ENCODE measurements at regions not wholly inside any gene's neighbourhood (a gene's known extent, or its start where the extent isn't known, plus 50 kb on each side); places are given as distances from the start of the nearest gene placed in this dataset.

DNA sequence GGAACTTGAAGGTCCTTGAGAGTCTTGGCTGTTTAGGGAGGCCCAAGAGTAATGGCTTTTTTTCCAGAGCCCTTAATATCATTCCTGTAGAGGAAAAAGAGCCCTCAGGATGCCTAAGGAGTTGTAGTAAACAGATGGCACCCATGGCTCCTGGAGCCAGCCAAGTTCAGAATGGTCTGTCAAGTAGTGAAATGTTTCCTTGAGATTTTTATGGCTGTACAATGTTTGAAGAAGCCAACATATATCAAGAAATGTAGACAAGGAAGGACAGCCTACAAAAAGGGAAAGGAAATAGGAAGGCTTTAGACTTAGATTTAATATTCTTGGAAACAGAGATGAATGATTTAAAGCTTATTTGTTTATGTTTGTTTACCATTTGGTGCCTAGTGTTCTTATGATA is 334.8 kb downstream of the SATB1 start:
- no peak overlapping the region for H4K12ac ChIP-seq (ENCODE audit: low read depth, low read length)
- no peak overlapping the region for H3K23ac ChIP-seq (ENCODE audit: low read length)
- H3K4ac ChIP-seq (ENCODE audit: low read depth, low read length), result no peak overlapping the region
- H3K36me3 ChIP-seq (ENCODE audit: control insufficient read depth in 1 of 2, insufficient read depth in 2 of 2, low read length in 2 of 2), result no peaks in the 10 kb centered on the region
- no peaks in the 10 kb centered on the region for H3K27me3 ChIP-seq (ENCODE audit: insufficient read depth, low read length)
- H2AFZ ChIP-seq (ENCODE audit: insufficient read depth, low read length, poor library complexity), result no peak overlapping the region
- no peak overlapping the region for H3K4me3 ChIP-seq (ENCODE audit: low read depth, low read length)
- H3K4me1 ChIP-seq (ENCODE audit: control insufficient read depth in 1 of 2, insufficient read depth in 2 of 2, low read length in 2 of 2), result peaks cover 0 to 2% of the 10 kb centered on the region in 2 experiments
- H4K91ac ChIP-seq (ENCODE audit: low read depth, low read length), result no peak overlapping the region
- H3K4me2 ChIP-seq (ENCODE audit: low read length), result no peak overlapping the region
- no peak overlapping the region for H3K9ac ChIP-seq (ENCODE audit: low read length)
- no peak overlapping the region for H3K14ac ChIP-seq (ENCODE audit: low read length)
- no peaks in the 10 kb centered on the region for H3K79me2 ChIP-seq (ENCODE audit: control insufficient read depth, insufficient read depth, low read length, poor library complexity)
- H2BK5ac ChIP-seq (ENCODE audit: low read depth, low read length, poor library complexity), result no peak overlapping the region
- H3K79me1 ChIP-seq (ENCODE audit: low read length), result no peaks in the 10 kb centered on the region
- no peak overlapping the region for H2AK5ac ChIP-seq (ENCODE audit: low read length)
- DNase-seq, result no peak
- no peak overlapping the region for H4K8ac ChIP-seq (ENCODE audit: low read depth, low read length)
- no peaks in the 10 kb centered on the region for H3K9me3 ChIP-seq (ENCODE audit: insufficient read depth, low read depth, low read length)
- H3K27ac ChIP-seq (ENCODE audit: low read depth, low read length), result no peak overlapping the region
- no peak overlapping the region for H2BK120ac ChIP-seq (ENCODE audit: insufficient read depth, low read length, poor library complexity)
- H3K18ac ChIP-seq (ENCODE audit: low read length), result no peak overlapping the region
- H2BK12ac ChIP-seq (ENCODE audit: low read length), result no peak overlapping the region

DNA sequence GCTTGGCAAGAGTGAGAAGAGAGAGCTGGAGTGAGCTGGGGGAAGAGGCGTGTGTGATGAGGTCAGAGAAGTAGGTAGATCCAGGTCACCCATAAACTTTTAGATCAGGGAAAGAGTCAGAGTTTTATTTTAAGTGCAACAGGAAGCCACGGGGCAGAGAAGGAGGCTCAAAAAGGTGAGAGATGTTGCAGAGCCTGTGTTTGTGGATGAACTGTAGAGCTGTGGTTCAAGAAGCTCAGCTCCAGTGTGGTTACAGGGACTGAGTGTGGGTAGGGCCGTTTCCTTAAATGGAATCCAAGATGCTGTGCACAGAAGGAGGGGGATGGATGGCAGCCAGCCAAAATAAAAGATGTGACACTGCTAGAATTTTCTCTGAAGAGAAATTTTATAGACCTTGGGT is 337.2 kb downstream of the SATB1 start:
- H2BK12ac ChIP-seq (ENCODE audit: low read length), result no peak overlapping the region
- H2AFZ ChIP-seq (ENCODE audit: insufficient read depth, low read length, poor library complexity), result no peak overlapping the region
- no peak overlapping the region for H3K23ac ChIP-seq (ENCODE audit: low read length)
- no peaks in the 10 kb centered on the region for H3K27me3 ChIP-seq (ENCODE audit: insufficient read depth, low read length)
- H3K36me3 ChIP-seq (ENCODE audit: control insufficient read depth in 1 of 2, insufficient read depth in 2 of 2, low read length in 2 of 2), result no peaks in the 10 kb centered on the region
- no peak overlapping the region for H4K12ac ChIP-seq (ENCODE audit: low read depth, low read length)
- H3K14ac ChIP-seq (ENCODE audit: low read length), result no peak overlapping the region
- H3K4ac ChIP-seq (ENCODE audit: low read depth, low read length), result no peak overlapping the region
- H3K4me2 ChIP-seq (ENCODE audit: low read length), result no peak overlapping the region
- no peak overlapping the region for H2AK5ac ChIP-seq (ENCODE audit: low read length)
- H3K4me3 ChIP-seq (ENCODE audit: low read depth, low read length), result no peak overlapping the region
- no peak overlapping the region for H2BK120ac ChIP-seq (ENCODE audit: insufficient read depth, low read length, poor library complexity)
- no peak overlapping the region for H3K27ac ChIP-seq (ENCODE audit: low read depth, low read length)
- H3K18ac ChIP-seq (ENCODE audit: low read length), result no peak overlapping the region
- no peaks in the 10 kb centered on the region for H3K9me3 ChIP-seq (ENCODE audit: insufficient read depth, low read depth, low read length)
- no peak overlapping the region for H4K8ac ChIP-seq (ENCODE audit: low read depth, low read length)
- no peaks in the 10 kb centered on the region for H3K79me2 ChIP-seq (ENCODE audit: control insufficient read depth, insufficient read depth, low read length, poor library complexity)
- H3K9ac ChIP-seq (ENCODE audit: low read length), result no peak overlapping the region
- WGBS (ENCODE audit: extremely low coverage, insufficient coverage, insufficient read length), result no CpG with 5 or more reads among the region's 3 CpGs
- H3K79me1 ChIP-seq (ENCODE audit: low read length), result no peaks in the 10 kb centered on the region
- H4K91ac ChIP-seq (ENCODE audit: low read depth, low read length), result no peak overlapping the region
- peaks cover 0 to 2% of the 10 kb centered on the region in 2 experiments for H3K4me1 ChIP-seq (ENCODE audit: control insufficient read depth in 1 of 2, insufficient read depth in 2 of 2, low read length in 2 of 2)
- no peak overlapping the region for H2BK5ac ChIP-seq (ENCODE audit: low read depth, low read length, poor library complexity)
- no peak for DNase-seq

DNA sequence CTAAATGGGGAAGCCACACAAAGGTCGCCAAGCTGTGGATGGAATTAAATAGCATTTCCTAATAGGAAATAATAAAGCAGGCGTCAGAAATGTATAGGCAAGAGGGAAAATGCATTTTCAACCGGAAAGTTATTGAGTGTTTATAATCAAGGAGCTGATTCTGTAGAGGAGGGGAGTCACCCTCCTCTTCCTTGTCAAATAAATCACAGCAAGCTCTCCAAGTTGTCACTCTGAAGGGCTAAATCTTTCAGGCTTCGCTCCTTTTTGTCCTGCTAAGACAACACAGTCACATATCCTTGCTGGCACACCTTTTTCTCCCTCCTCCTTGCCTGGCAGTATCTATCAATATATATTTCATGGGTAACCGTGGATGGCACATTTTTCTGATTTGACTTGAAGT is 338.4 kb downstream of the SATB1 start:
- no peaks in the 10 kb centered on the region for H3K27me3 ChIP-seq (ENCODE audit: insufficient read depth, low read length)
- no peak overlapping the region for H4K12ac ChIP-seq (ENCODE audit: low read depth, low read length)
- H3K23ac ChIP-seq (ENCODE audit: low read length), result no peak overlapping the region
- H3K4me3 ChIP-seq (ENCODE audit: low read depth, low read length), result no peak overlapping the region
- no peak overlapping the region for H2BK5ac ChIP-seq (ENCODE audit: low read depth, low read length, poor library complexity)
- H3K27ac ChIP-seq (ENCODE audit: low read depth, low read length), result no peak overlapping the region
- H3K18ac ChIP-seq (ENCODE audit: low read length), result no peak overlapping the region
- H3K9ac ChIP-seq (ENCODE audit: low read length), result no peak overlapping the region
- H4K8ac ChIP-seq (ENCODE audit: low read depth, low read length), result no peak overlapping the region
- no peaks in the 10 kb centered on the region for H3K79me2 ChIP-seq (ENCODE audit: control insufficient read depth, insufficient read depth, low read length, poor library complexity)
- no CpG with 5 or more reads among the region's 5 CpGs for WGBS (ENCODE audit: extremely low coverage, insufficient coverage, insufficient read length)
- no peak overlapping the region for H2BK120ac ChIP-seq (ENCODE audit: insufficient read depth, low read length, poor library complexity)
- H3K9me3 ChIP-seq (ENCODE audit: insufficient read depth, low read depth, low read length), result no peaks in the 10 kb centered on the region
- H2AFZ ChIP-seq (ENCODE audit: insufficient read depth, low read length, poor library complexity), result no peak overlapping the region
- H4K91ac ChIP-seq (ENCODE audit: low read depth, low read length), result no peak overlapping the region
- H2AK5ac ChIP-seq (ENCODE audit: low read length), result no peak overlapping the region
- no peak for DNase-seq
- no peaks in the 10 kb centered on the region for H3K36me3 ChIP-seq (ENCODE audit: control insufficient read depth in 1 of 2, insufficient read depth in 2 of 2, low read length in 2 of 2)
- H3K4me1 ChIP-seq (ENCODE audit: control insufficient read depth in 1 of 2, insufficient read depth in 2 of 2, low read length in 2 of 2), result peaks cover 0 to 2% of the 10 kb centered on the region in 2 experiments
- no peak overlapping the region for H3K14ac ChIP-seq (ENCODE audit: low read length)
- H2BK12ac ChIP-seq (ENCODE audit: low read length), result no peak overlapping the region
- no peak overlapping the region for H3K4ac ChIP-seq (ENCODE audit: low read depth, low read length)
- H3K79me1 ChIP-seq (ENCODE audit: low read length), result no peaks in the 10 kb centered on the region
- no peak overlapping the region for H3K4me2 ChIP-seq (ENCODE audit: low read length)

DNA sequence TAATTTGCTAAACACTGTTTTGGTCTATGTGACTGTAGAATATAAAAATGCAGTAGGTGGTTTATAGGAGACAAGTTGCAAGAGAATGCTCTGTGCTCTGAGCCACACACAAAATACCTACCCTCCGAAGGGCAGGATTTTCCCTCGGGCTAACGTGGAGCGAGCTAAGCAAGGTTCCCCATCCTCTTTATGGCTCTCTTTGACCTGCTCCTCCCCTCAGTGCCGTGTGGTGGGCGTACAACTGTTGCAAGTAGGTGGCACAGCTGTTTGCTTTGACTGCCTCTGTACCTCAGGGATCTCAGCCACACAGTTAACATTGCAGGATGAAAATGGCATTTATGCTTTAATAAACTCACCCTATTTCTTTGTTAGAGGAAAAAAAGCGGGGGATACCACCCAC is 339.1 kb downstream of the SATB1 start:
- H3K4me2 ChIP-seq (ENCODE audit: low read length), result no peak overlapping the region
- H4K8ac ChIP-seq (ENCODE audit: low read depth, low read length), result no peak overlapping the region
- no peak overlapping the region for H3K18ac ChIP-seq (ENCODE audit: low read length)
- H3K9me3 ChIP-seq (ENCODE audit: insufficient read depth, low read depth, low read length), result no peaks in the 10 kb centered on the region
- H3K36me3 ChIP-seq (ENCODE audit: control insufficient read depth in 1 of 2, insufficient read depth in 2 of 2, low read length in 2 of 2), result no peaks in the 10 kb centered on the region
- H3K4me1 ChIP-seq (ENCODE audit: control insufficient read depth in 1 of 2, insufficient read depth in 2 of 2, low read length in 2 of 2), result peaks cover 0 to 2% of the 10 kb centered on the region in 2 experiments
- no CpG with 5 or more reads among the region's 7 CpGs for WGBS (ENCODE audit: extremely low coverage, insufficient coverage, insufficient read length)
- no peak overlapping the region for H4K91ac ChIP-seq (ENCODE audit: low read depth, low read length)
- no peak overlapping the region for H2BK5ac ChIP-seq (ENCODE audit: low read depth, low read length, poor library complexity)
- H3K23ac ChIP-seq (ENCODE audit: low read length), result no peak overlapping the region
- H4K12ac ChIP-seq (ENCODE audit: low read depth, low read length), result no peak overlapping the region
- no peaks in the 10 kb centered on the region for H3K79me1 ChIP-seq (ENCODE audit: low read length)
- DNase-seq, result no peak
- no peaks in the 10 kb centered on the region for H3K79me2 ChIP-seq (ENCODE audit: control insufficient read depth, insufficient read depth, low read length, poor library complexity)
- H3K9ac ChIP-seq (ENCODE audit: low read length), result no peak overlapping the region
- no peak overlapping the region for H3K27ac ChIP-seq (ENCODE audit: low read depth, low read length)
- H2AK5ac ChIP-seq (ENCODE audit: low read length), result no peak overlapping the region
- H3K4ac ChIP-seq (ENCODE audit: low read depth, low read length), result no peak overlapping the region
- no peak overlapping the region for H3K4me3 ChIP-seq (ENCODE audit: low read depth, low read length)
- H2AFZ ChIP-seq (ENCODE audit: insufficient read depth, low read length, poor library complexity), result no peak overlapping the region
- no peak overlapping the region for H3K14ac ChIP-seq (ENCODE audit: low read length)
- H3K27me3 ChIP-seq (ENCODE audit: insufficient read depth, low read length), result no peaks in the 10 kb centered on the region
- H2BK120ac ChIP-seq (ENCODE audit: insufficient read depth, low read length, poor library complexity), result no peak overlapping the region
- no peak overlapping the region for H2BK12ac ChIP-seq (ENCODE audit: low read length)
